KMS-11 (cell line): ENCODE measurements at regions not wholly inside any gene's neighbourhood (a gene's known extent, or its start where the extent isn't known, plus 50 kb on each side); places are given as distances from the start of the nearest gene placed in this dataset.

Source experiments
- H2AFZ ChIP-seq: fragments of 200-600 bp; sonication (generic); 2 replicates; pipeline ENCODE4 v1.6.1; 2016; ENCODE audit warnings: antibody characterized with exemption, mixed run types, low read depth
- H3K27ac ChIP-seq: fragments of 200-600 bp; sonication (generic); 2 replicates; pipeline ENCODE4 v1.6.1; 2016; ENCODE audit warnings: mild to moderate bottlenecking, mixed run types
- H3K27me3 ChIP-seq: fragments of 200-600 bp; sonication (generic); 2 replicates; pipeline ENCODE4 v1.6.1; 2017; ENCODE audit warnings: mild to moderate bottlenecking, low read depth, mixed run types, moderate library complexity; ENCODE audit not compliant: insufficient read depth
- H3K36me3 ChIP-seq: fragments of 200-600 bp; sonication (generic); 2 replicates; pipeline ENCODE4 v1.6.1; 2017; ENCODE audit warnings: mild to moderate bottlenecking, mixed run types; ENCODE audit not compliant: insufficient read depth
- H3K4me1 ChIP-seq: fragments of 200-600 bp; sonication (generic); 2 replicates; pipeline ENCODE4 v1.6.1; 2016; ENCODE audit warnings: mild to moderate bottlenecking, low read depth, mixed run types; ENCODE audit not compliant: poor library complexity, severe bottlenecking
- H3K4me2 ChIP-seq: fragments of 200-600 bp; sonication (generic); 2 replicates; pipeline ENCODE4 v1.7.0; 2016; ENCODE audit warnings: mild to moderate bottlenecking, mixed run types
- H3K4me3 ChIP-seq: fragments of 200-600 bp; sonication (generic); IDR thresholded peaks from 2 replicates; pipeline ENCODE4 v1.6.1; 2017; ENCODE audit warnings: low read depth, low read length, mixed read lengths; ENCODE audit not compliant: insufficient read depth
- H3K79me2 ChIP-seq: fragments of 200-600 bp; sonication (generic); 2 replicates; pipeline ENCODE4 v1.6.1; 2016; ENCODE audit warnings: low read depth, mixed run types; ENCODE audit not compliant: insufficient read depth
- H3K9ac ChIP-seq: fragments of 200-600 bp; sonication (generic); 2 replicates; pipeline ENCODE4 v1.6.1; 2016; ENCODE audit warnings: mild to moderate bottlenecking, mixed run types
- H4K20me1 ChIP-seq: fragments of 200-600 bp; sonication (generic); 2 replicates; pipeline ENCODE4 v1.6.1; 2016; ENCODE audit warnings: mild to moderate bottlenecking, mixed run types; ENCODE audit not compliant: insufficient read depth
- TF ChIP-seq, protein P1 (sequence below): fragments of 200-600 bp; sonication (generic); conservative IDR thresholded peaks from 2 replicates; pipeline ENCODE4 v1.6.1; 2017; ENCODE audit warnings: low read depth, mild to moderate bottlenecking, antibody characterized with exemption, low read length, moderate library complexity, mixed read lengths

DNA sequence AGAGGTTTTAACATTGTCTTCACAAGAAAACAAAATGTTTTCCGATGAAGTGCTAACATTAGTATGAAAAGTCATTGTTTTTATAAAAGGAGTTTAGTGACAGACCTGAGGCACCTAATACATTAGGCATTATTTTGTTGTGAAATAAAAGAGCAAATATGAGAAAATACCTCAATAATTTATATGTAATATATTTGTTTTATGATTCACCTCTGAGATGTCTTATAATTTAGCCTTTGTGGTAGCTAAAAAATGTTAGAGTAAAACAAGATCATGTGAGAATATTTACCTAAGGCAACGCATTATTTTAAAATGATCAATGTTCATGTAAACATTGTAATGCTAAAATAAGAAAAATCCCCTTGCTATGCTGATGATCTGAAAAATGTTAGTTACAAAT is 100.9 kb upstream of the WDFY3 start:
- Histone ChIP-seq H2AFZ (no peak overlapping the region), H3K4me1 (no peaks in the 10 kb centered on the region), H3K79me2 (no peaks in the 10 kb centered on the region), H3K36me3 (no peaks in the 10 kb centered on the region), H3K9ac (no peak overlapping the region), H4K20me1 (no peaks in the 10 kb centered on the region), H3K4me2 (no peak overlapping the region), H3K27ac (no peak overlapping the region), H3K27me3 (no peaks in the 10 kb centered on the region), H3K4me3 (no peak overlapping the region)
- TF ChIP-seq, protein P1, sequence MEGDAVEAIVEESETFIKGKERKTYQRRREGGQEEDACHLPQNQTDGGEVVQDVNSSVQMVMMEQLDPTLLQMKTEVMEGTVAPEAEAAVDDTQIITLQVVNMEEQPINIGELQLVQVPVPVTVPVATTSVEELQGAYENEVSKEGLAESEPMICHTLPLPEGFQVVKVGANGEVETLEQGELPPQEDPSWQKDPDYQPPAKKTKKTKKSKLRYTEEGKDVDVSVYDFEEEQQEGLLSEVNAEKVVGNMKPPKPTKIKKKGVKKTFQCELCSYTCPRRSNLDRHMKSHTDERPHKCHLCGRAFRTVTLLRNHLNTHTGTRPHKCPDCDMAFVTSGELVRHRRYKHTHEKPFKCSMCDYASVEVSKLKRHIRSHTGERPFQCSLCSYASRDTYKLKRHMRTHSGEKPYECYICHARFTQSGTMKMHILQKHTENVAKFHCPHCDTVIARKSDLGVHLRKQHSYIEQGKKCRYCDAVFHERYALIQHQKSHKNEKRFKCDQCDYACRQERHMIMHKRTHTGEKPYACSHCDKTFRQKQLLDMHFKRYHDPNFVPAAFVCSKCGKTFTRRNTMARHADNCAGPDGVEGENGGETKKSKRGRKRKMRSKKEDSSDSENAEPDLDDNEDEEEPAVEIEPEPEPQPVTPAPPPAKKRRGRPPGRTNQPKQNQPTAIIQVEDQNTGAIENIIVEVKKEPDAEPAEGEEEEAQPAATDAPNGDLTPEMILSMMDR = no peak

DNA sequence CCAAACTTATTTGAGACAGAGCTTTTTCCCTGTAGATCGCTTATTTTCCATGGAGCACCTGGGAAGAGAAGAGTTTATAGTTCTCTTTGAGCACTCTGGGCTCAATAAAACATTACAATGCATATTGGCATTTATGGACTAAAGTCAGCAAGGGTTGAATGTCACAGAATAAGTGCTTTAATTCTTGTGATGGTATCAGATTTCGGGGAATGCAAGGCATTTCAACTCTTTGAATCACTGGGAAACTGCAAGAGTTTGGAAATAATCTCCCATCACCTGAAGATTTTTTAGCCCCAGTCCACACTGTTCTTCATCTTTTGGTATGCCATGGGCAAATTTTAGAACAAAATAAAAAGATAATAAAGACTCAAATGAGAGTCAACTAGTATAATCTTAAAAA is 111.5 kb upstream of the WDFY3 start:
- TF ChIP-seq, protein P1 = no peak
- Histone ChIP-seq H3K27ac (no peak overlapping the region), H3K27me3 (no peaks in the 10 kb centered on the region), H4K20me1 (no peaks in the 10 kb centered on the region), H3K4me1 (no peaks in the 10 kb centered on the region), H3K9ac (no peak overlapping the region), H2AFZ (no peak overlapping the region), H3K79me2 (no peaks in the 10 kb centered on the region), H3K4me2 (no peak overlapping the region), H3K4me3 (no peak overlapping the region), H3K36me3 (no peaks in the 10 kb centered on the region)

DNA sequence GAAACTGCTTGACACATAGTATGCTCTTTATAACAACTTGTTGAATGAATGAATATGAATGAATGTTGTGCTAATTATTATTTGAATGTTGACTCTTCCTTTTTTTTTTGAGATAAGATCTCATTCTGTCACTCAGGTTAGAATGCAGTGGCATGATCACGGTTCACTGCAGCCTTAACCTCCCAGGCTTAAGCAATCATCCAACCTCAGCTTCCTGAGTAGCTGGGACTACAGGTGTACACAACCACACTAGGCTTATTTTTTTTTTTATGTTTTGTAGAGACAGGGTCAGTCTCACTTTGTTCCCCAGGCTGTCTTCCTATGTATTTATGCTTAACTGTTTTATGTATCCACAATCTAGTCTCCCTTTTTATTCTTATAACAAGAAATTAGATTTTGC is 114.7 kb upstream of the WDFY3 start:
- Histone ChIP-seq H3K36me3 (no peaks in the 10 kb centered on the region), H3K27me3 (no peaks in the 10 kb centered on the region), H3K9ac (no peak overlapping the region), H3K4me2 (no peak overlapping the region), H3K27ac (no peak overlapping the region), H3K4me1 (peaks cover 3% of the 10 kb centered on the region), H3K4me3 (no peak overlapping the region), H4K20me1 (no peaks in the 10 kb centered on the region), H2AFZ (no peak overlapping the region), H3K79me2 (no peaks in the 10 kb centered on the region)
- TF ChIP-seq, protein P1 = no peak

DNA sequence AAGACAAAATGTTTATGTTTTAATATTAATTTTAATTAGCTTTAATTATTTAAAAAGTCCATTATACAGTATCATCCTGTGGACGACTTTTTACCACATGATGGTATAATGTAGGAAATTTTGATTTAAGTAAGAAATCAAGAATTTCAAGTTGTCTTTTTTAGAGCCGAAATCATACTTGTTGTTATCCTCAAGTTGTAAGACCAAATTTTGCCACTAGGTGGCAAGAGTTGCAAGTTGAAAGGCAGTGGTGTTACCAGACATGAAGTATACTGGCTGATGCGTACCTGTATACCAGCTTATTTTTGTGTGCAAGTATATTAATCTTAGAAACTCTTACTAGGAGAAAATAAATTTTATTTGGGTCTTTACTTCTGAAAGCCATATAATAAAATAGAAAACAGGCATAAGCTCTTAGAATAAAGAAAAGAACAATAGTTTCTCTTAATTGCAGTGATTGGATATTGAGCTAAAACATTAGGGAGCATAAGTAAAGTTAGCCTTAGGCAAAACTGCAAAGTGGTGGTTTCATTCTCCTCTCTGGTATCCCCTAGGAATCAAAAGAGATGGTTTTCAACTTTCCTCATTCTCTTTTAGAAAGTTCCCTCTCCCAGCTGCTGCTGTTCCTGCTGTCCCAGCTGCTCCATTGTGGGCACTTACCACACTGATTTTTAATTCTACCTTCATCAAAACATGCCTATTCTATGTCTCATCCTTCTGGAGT is 118.0 kb upstream of the WDFY3 start:
- H3K79me2 ChIP-seq = no peaks in the 10 kb centered on the region
- H2AFZ ChIP-seq = no peak overlapping the region
- TF ChIP-seq, protein P1 = peak; percentile 85
- no peak overlapping the region for H3K4me2 ChIP-seq
- no peak overlapping the region for H3K27ac ChIP-seq
- H3K27me3 ChIP-seq = no peaks in the 10 kb centered on the region
- H3K4me1 ChIP-seq = peaks cover 3% of the 10 kb centered on the region
- H3K36me3 ChIP-seq = no peaks in the 10 kb centered on the region
- H4K20me1 ChIP-seq = no peaks in the 10 kb centered on the region
- H3K9ac ChIP-seq = no peak overlapping the region
- H3K4me3 ChIP-seq = no peak overlapping the region
